ENCODE measurements at regions not wholly inside any gene's neighbourhood (a gene's known extent, or its start where the extent isn't known, plus 50 kb on each side); places are given as distances from the start of the nearest gene placed in this dataset.

- TF ChIP-seq POLR2A (IDR thresholded peaks at IDR 0.05) (no peak), CTCF (IDR thresholded peaks at IDR 0.05) (no peak), EP300 (IDR thresholded peaks at IDR 0.05) (no peak)
These were observed 122.7 kb downstream of the PSMG1 start for GRCh38 chr21:39060485-39061083.
